DMS153 treated with DMSO at 0.1 percent for 48 hours (cell line): ENCODE measurements at regions not wholly inside any gene's neighbourhood (a gene's known extent, or its start where the extent isn't known, plus 50 kb on each side); places are given as distances from the start of the nearest gene placed in this dataset.
"Not testable (repeated sequence)": the region's sequence is repeated elsewhere in the genome, so short reads cannot be mapped to it uniquely, and the experiment has no call there.

ENCODE experiments used
- DNase-seq: peaks from one replicate; lab custom pipeline; 2025; ENCODE audit not compliant: unreplicated experiment; lab: John Stamatoyannopoulos, UW

- no peak for DNase-seq
Observed at GRCh38 chr17:71446645-71447437, 674.0 kb upstream of the SOX9 start.

- DNase-seq = no peak
Observed at GRCh38 chr17:71447644-71448043, 673.2 kb upstream of the SOX9 start.

GRCh38 chr17:71450657-71451056 lies 670.2 kb upstream of the SOX9 start:
- DNase-seq = not testable (repeated sequence)

GRCh38 chr17:71453876-71454422 lies 666.9 kb upstream of the SOX9 start:
- no peak for DNase-seq

- no peak for DNase-seq
Observed at GRCh38 chr17:71455219-71455618, 665.6 kb upstream of the SOX9 start.

- DNase-seq = no peak
Observed at GRCh38 chr17:71458322-71458721, 662.5 kb upstream of the SOX9 start.

- no peak for DNase-seq
Observed at GRCh38 chr17:71460943-71461342, 659.9 kb upstream of the SOX9 start.

GRCh38 chr17:71461498-71462169 lies 659.2 kb upstream of the SOX9 start:
- no peak for DNase-seq

GRCh38 chr17:71464241-71464640 lies 656.6 kb upstream of the SOX9 start:
- no peak for DNase-seq

- no peak for DNase-seq
Observed at GRCh38 chr17:71464751-71465150, 656.1 kb upstream of the SOX9 start.

- no peak for DNase-seq
Observed at GRCh38 chr17:71467719-71468118, 653.1 kb upstream of the SOX9 start.

- no peak for DNase-seq
Observed at GRCh38 chr17:71470062-71470461, 650.8 kb upstream of the SOX9 start.

- peak; percentile 39 for DNase-seq
Observed at GRCh38 chr17:71472809-71473789, 647.7 kb upstream of the SOX9 start.

GRCh38 chr17:71477356-71477755 lies 643.5 kb upstream of the SOX9 start:
- no peak for DNase-seq

GRCh38 chr17:71480099-71480498 lies 640.7 kb upstream of the SOX9 start:
- no peak for DNase-seq

- DNase-seq = no peak
Observed at GRCh38 chr17:71482625-71483024, 638.2 kb upstream of the SOX9 start.

GRCh38 chr17:71484546-71484945 lies 636.3 kb upstream of the SOX9 start:
- no peak for DNase-seq

GRCh38 chr17:71485426-71485825 lies 635.4 kb upstream of the SOX9 start:
- no peak for DNase-seq

GRCh38 chr17:71486261-71486660 lies 634.6 kb upstream of the SOX9 start:
- DNase-seq = no peak

- no peak for DNase-seq
Observed at GRCh38 chr17:71488851-71489250, 632.0 kb upstream of the SOX9 start.
